22Rv1 (cell line): ENCODE measurements at regions not wholly inside any gene's neighbourhood (a gene's known extent, or its start where the extent isn't known, plus 50 kb on each side); places are given as distances from the start of the nearest gene placed in this dataset.

Source experiments
- CTCF ChIP-seq: fragments of 450-650 bp; IDR thresholded peaks from 2 replicates; pipeline ENCODE4 v1.5.1; 2017; ENCODE audit warnings: mild to moderate bottlenecking
- ZFX ChIP-seq: fragments of 450-650 bp; IDR thresholded peaks from 2 replicates; pipeline ENCODE4 v1.6.1; 2017; ENCODE audit warnings: antibody characterized with exemption, borderline replicate concordance

GRCh38 chr6:146895101-146895771 is 296.5 kb downstream of the ADGB start:
- no peak for TF ChIP-seq CTCF
- TF ChIP-seq ZFX: no peak
